NB4 (cell line): ENCODE measurements at regions not wholly inside any gene's neighbourhood (a gene's known extent, or its start where the extent isn't known, plus 50 kb on each side); places are given as distances from the start of the nearest gene placed in this dataset.

Source experiments
- POLR2A ChIP-seq: IDR thresholded peaks from 2 replicates; pipeline ENCODE4 v1.6.1; 2011; ENCODE audit warnings: mild to moderate bottlenecking; ENCODE audit not compliant: insufficient read length; ENCODE audit errors: extremely low read depth
- TF ChIP-seq, protein P1 (sequence below): IDR thresholded peaks from one replicate; pipeline ENCODE4 v1.5.1; 2012; ENCODE audit warnings: low read depth, low read length

DNA sequence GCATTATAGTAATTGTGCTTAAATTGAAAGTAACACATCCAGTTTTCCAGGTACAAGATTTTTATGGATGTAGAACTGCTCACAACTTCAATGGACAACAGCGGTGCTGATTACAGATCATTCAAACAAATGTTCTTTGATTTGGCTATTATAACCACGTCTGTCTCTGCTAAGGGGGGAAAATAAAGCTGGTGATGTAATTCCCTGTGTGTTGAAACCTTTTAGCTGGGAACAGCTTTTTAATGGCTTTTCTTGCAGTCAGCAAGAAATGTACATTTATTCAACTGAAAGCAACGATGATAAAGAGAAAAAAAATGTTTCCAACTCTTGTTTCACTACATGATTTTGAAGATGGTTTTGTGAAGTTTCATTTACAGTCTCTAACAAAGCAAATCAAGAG is 431.9 kb upstream of the AGTR1 start:
- TF ChIP-seq, protein P1, sequence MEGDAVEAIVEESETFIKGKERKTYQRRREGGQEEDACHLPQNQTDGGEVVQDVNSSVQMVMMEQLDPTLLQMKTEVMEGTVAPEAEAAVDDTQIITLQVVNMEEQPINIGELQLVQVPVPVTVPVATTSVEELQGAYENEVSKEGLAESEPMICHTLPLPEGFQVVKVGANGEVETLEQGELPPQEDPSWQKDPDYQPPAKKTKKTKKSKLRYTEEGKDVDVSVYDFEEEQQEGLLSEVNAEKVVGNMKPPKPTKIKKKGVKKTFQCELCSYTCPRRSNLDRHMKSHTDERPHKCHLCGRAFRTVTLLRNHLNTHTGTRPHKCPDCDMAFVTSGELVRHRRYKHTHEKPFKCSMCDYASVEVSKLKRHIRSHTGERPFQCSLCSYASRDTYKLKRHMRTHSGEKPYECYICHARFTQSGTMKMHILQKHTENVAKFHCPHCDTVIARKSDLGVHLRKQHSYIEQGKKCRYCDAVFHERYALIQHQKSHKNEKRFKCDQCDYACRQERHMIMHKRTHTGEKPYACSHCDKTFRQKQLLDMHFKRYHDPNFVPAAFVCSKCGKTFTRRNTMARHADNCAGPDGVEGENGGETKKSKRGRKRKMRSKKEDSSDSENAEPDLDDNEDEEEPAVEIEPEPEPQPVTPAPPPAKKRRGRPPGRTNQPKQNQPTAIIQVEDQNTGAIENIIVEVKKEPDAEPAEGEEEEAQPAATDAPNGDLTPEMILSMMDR: no peak
- TF ChIP-seq POLR2A: no peak
